Nephron progenitor cell (in vitro differentiated cells): ENCODE measurements at regions not wholly inside any gene's neighbourhood (a gene's known extent, or its start where the extent isn't known, plus 50 kb on each side); places are given as distances from the start of the nearest gene placed in this dataset.

ENCODE experiments used
- DNase-seq: peaks from one replicate; pipeline ENCODE4 v3.0.0; 2021
- H3K27ac Mint-ChIP-seq: 2 replicates; pipeline ENCODE4 v1.8.0; 2021; ENCODE audit warnings: mild to moderate bottlenecking, moderate library complexity, mixed read lengths
- H3K27me3 Mint-ChIP-seq: 2 replicates; pipeline ENCODE4 v1.8.0; 2021; ENCODE audit warnings: mild to moderate bottlenecking, low read depth, mixed read lengths; ENCODE audit not compliant: poor library complexity
- H3K36me3 Mint-ChIP-seq: 2 replicates; pipeline ENCODE4 v1.8.0; 2021; ENCODE audit warnings: low read depth, mixed read lengths
- H3K4me1 Mint-ChIP-seq: 2 replicates; pipeline ENCODE4 v1.8.0; 2021; ENCODE audit warnings: mixed read lengths
- H3K4me3 Mint-ChIP-seq: 2 replicates; pipeline ENCODE4 v1.8.0; 2021; ENCODE audit warnings: mild to moderate bottlenecking, moderate library complexity, mixed read lengths
- H3K9me3 Mint-ChIP-seq: 2 replicates; pipeline ENCODE4 v1.8.0; 2021; ENCODE audit warnings: mild to moderate bottlenecking, moderate library complexity, mixed read lengths
- CTCF ChIP-seq: fragments of 200-600 bp; sonication (generic); IDR thresholded peaks from 2 replicates; pipeline ENCODE4 v1.5.0; 2021; ENCODE audit warnings: antibody characterized with exemption

- no peak for TF ChIP-seq CTCF
- no peak for DNase-seq
- no peaks in the 10 kb centered on the region for H3K36me3 Mint-ChIP-seq
- H3K27ac Mint-ChIP-seq = no peak overlapping the region
- H3K9me3 Mint-ChIP-seq = peaks cover 5% of the 10 kb centered on the region
- H3K4me3 Mint-ChIP-seq = no peak overlapping the region
- no peaks in the 10 kb centered on the region for H3K27me3 Mint-ChIP-seq
- peaks cover 5% of the 10 kb centered on the region for H3K4me1 Mint-ChIP-seq
These were observed 71.6 kb upstream of the RFX8 start for GRCh38 chr2:101546376-101547058.

GRCh38 chr2:101545950-101546349, 71.0 kb upstream of the RFX8 start:
- Mint-ChIP-seq H3K9me3 (peaks cover 5% of the 10 kb centered on the region), H3K27me3 (no peaks in the 10 kb centered on the region), H3K27ac (no peak overlapping the region), H3K4me3 (no peak overlapping the region), H3K36me3 (no peaks in the 10 kb centered on the region), H3K4me1 (no peaks in the 10 kb centered on the region)
- TF ChIP-seq CTCF = no peak
- DNase-seq = no peak

GRCh38 chr2:101540518-101540917, 65.6 kb upstream of the RFX8 start:
- Mint-ChIP-seq H3K4me3 (no peak overlapping the region), H3K4me1 (no peaks in the 10 kb centered on the region), H3K9me3 (peaks cover 5% of the 10 kb centered on the region), H3K27ac (no peak overlapping the region), H3K27me3 (no peaks in the 10 kb centered on the region), H3K36me3 (no peaks in the 10 kb centered on the region)
- TF ChIP-seq CTCF = no peak
- no peak for DNase-seq

- Mint-ChIP-seq H3K27me3 (peaks cover 4% of the 10 kb centered on the region), H3K4me3 (no peak overlapping the region), H3K4me1 (no peaks in the 10 kb centered on the region)
These were observed 63.2 kb upstream of the RFX8 start for GRCh38 chr2:101538076-101538475.

GRCh38 chr2:101534149-101534611, 59.3 kb upstream of the RFX8 start:
- no peak overlapping the region for H3K4me3 Mint-ChIP-seq
- peaks cover 4% of the 10 kb centered on the region for H3K27me3 Mint-ChIP-seq
- no peak overlapping the region for H3K27ac Mint-ChIP-seq
- no peak for TF ChIP-seq CTCF
- no peak for DNase-seq
- H3K4me1 Mint-ChIP-seq = no peaks in the 10 kb centered on the region
- H3K9me3 Mint-ChIP-seq = no peaks in the 10 kb centered on the region
- H3K36me3 Mint-ChIP-seq = no peaks in the 10 kb centered on the region

More at GRCh38 chr2:101538076-101538475, 63.2 kb upstream of the RFX8 start:
- no peak for TF ChIP-seq CTCF
- Mint-ChIP-seq H3K36me3 (no peaks in the 10 kb centered on the region), H3K27ac (no peak overlapping the region), H3K9me3 (no peaks in the 10 kb centered on the region)
- DNase-seq = no peak

- Mint-ChIP-seq H3K36me3 (no peaks in the 10 kb centered on the region), H3K4me3 (no peak overlapping the region), H3K4me1 (no peaks in the 10 kb centered on the region), H3K27me3 (peaks cover 4% of the 10 kb centered on the region), H3K27ac (no peak overlapping the region), H3K9me3 (no peaks in the 10 kb centered on the region)
- no peak for DNase-seq
- no peak for TF ChIP-seq CTCF
These were observed 58.7 kb upstream of the RFX8 start for GRCh38 chr2:101533561-101534148.
